ENCODE measurements at regions not wholly inside any gene's neighbourhood (a gene's known extent, or its start where the extent isn't known, plus 50 kb on each side); places are given as distances from the start of the nearest gene placed in this dataset.
A peak's percentile ranks its signal among the peaks of the same experiment; 100 is the strongest.

DNA sequence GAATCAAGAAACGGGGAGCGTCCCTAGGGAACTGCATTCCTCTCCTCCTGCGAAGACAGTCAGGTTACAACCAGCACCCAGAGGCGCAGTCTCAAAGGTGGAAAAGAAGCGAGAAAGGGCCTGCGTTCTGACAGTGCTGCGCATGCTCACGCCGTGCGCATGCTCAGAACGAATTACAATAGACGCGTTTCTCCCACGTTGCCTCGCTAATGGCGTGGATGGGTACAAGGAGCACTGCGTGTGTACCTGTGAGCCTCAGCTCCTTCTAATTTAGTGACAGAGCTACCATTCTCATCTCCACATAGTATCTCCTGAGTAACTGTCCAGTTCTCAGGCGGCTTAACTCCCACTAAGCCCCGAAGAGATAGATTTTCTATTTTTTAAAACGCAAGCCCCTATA lies 448.8 kb downstream of the TXNL1 start:
- no peak overlapping the region for H3K9ac ChIP-seq (ENCODE audit: low read length)

DNA sequence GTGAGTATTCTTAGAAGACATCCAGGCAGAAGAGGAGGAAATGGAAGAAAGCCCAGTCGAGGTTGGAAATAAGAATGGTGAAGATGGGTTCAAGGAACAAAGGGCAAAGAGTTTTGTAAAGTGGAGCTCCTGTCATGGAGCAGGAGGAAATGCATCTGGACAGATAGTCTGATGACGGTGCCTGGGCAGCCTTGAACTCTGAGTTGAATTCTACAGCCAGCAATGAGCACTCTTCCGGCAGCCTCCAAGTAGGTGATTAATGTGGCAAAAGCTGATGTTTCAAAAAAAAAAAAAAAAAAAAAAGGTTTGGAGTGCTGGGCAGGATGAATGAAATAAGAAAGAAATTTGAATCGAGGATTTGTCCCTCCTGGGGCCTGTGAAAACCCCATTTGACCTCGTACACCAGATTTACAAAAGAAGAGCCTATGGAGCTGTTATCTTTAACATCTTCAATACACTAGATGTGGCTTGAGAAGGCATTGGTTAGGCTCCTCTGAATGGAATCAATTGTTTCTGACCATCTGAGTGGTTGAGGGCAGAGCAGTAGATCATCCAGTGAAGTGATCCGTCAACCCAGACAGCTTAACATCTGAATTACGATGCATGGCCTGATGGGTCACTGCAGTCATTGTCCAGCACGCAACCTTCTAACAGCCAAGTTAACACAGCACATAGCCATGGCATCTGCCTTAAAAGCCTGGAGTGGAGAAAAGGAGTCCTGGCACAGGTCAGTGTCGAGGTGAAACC lies 449.7 kb downstream of the TXNL1 start:
- H3K4me3 ChIP-seq (ENCODE audit: low read length): no peak overlapping the region
- H3K36me3 ChIP-seq (ENCODE audit: control insufficient read depth, insufficient read depth, low read length, severe bottlenecking): no peaks in the 10 kb centered on the region
- H3K9me3 ChIP-seq (ENCODE audit: control insufficient read depth, low read length): no peaks in the 10 kb centered on the region
- H3K27me3 ChIP-seq (replicated peaks; ENCODE audit: control insufficient read depth, insufficient read depth, low read length): no peaks in the 10 kb centered on the region
- DNase-seq (ENCODE audit: low read depth): no peak
- no peak overlapping the region for H3K9ac ChIP-seq (ENCODE audit: low read length)
- no peaks in the 10 kb centered on the region for H3K4me1 ChIP-seq (ENCODE audit: control insufficient read depth, insufficient read depth, low read length)

More for the DNA sequence above, 448.8 kb downstream of the TXNL1 start:
- H3K27me3 ChIP-seq (replicated peaks; ENCODE audit: control insufficient read depth, insufficient read depth, low read length): no peaks in the 10 kb centered on the region
- no peak overlapping the region for H3K4me3 ChIP-seq (ENCODE audit: low read length)
- H3K36me3 ChIP-seq (ENCODE audit: control insufficient read depth, insufficient read depth, low read length, severe bottlenecking): no peaks in the 10 kb centered on the region
- DNase-seq (ENCODE audit: low read depth): no peak
- H3K4me1 ChIP-seq (ENCODE audit: control insufficient read depth, insufficient read depth, low read length): no peaks in the 10 kb centered on the region
- no peaks in the 10 kb centered on the region for H3K9me3 ChIP-seq (ENCODE audit: control insufficient read depth, low read length)

DNA sequence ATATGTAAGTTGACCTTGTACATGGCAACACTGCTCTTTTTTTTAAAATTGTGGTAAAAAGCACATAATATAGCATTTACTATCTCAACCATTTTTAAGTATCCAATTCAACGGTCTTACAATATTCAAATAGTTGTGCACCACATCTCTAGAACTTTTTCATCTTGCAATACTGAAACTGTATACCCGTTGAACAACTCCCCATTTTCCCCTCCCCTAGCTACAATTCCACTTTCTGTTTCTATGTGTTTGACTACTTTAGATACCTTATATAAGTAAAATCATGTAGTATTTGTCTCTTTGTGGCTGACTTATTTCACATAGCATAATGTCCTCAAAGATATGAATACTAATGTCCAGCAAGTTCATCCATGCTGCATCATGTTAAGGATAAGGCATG lies 452.1 kb downstream of the TXNL1 start:
- DNase-seq (ENCODE audit: low read depth): no peak
- Histone ChIP-seq H3K27me3 (replicated peaks; ENCODE audit: control insufficient read depth, insufficient read depth, low read length) (no peaks in the 10 kb centered on the region), H3K36me3 (ENCODE audit: control insufficient read depth, insufficient read depth, low read length, severe bottlenecking) (no peaks in the 10 kb centered on the region), H3K9ac (ENCODE audit: low read length) (no peak overlapping the region), H3K4me3 (ENCODE audit: low read length) (no peak overlapping the region), H3K4me1 (ENCODE audit: control insufficient read depth, insufficient read depth, low read length) (no peaks in the 10 kb centered on the region), H3K9me3 (ENCODE audit: control insufficient read depth, low read length) (no peaks in the 10 kb centered on the region)

DNA sequence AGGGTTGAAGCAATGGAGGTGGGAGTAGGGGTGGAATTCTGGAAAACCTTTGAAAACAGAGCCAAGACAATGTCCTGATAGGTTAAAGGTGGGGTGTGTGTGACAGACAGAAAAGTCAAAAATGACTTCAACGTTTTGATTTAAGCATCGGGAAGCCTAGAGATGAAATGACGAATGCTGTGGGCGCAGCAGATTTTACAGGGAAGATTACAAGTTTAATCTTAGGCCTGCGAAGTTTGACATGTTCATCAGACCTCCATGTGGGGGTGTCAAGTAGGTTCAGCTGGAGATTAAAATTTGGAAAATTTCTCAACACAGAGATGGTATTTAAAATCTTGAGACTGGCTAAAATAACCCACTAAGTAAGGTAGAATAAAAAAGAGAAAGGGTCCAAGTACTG lies 453.3 kb downstream of the TXNL1 start:
- Histone ChIP-seq H3K27me3 (replicated peaks; ENCODE audit: control insufficient read depth, insufficient read depth, low read length) (no peaks in the 10 kb centered on the region), H3K9ac (ENCODE audit: low read length) (no peak overlapping the region), H3K4me1 (ENCODE audit: control insufficient read depth, insufficient read depth, low read length) (no peaks in the 10 kb centered on the region), H3K9me3 (ENCODE audit: control insufficient read depth, low read length) (no peaks in the 10 kb centered on the region), H3K4me3 (ENCODE audit: low read length) (no peak overlapping the region), H3K36me3 (ENCODE audit: control insufficient read depth, insufficient read depth, low read length, severe bottlenecking) (no peaks in the 10 kb centered on the region)
- no peak for DNase-seq (ENCODE audit: low read depth)

DNA sequence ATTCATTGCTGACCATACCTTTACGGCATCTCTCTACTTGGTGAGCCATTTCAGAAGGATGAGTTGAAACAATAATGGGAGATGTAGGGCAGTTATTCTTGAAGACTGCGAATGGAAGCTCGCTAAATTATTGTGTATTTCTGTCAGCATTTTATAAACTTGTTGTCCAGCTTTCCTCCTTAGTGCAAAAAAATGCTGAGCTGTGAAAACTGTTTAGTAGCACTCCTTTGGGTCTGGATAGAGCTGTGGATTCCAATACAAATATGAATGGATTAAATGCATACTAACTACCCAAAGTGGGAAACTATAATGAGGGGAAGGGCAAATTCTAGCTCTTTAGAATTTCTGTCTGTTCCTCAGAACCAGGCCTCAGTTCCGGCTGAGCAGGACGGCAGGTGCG lies 461.6 kb downstream of the TXNL1 start:
- Histone ChIP-seq H3K4me1 (ENCODE audit: control insufficient read depth, insufficient read depth, low read length) (peaks cover 16% of the 10 kb centered on the region), H3K36me3 (ENCODE audit: control insufficient read depth, insufficient read depth, low read length, severe bottlenecking) (no peaks in the 10 kb centered on the region), H3K4me3 (ENCODE audit: low read length) (no peak overlapping the region), H3K27me3 (replicated peaks; ENCODE audit: control insufficient read depth, insufficient read depth, low read length) (no peaks in the 10 kb centered on the region), H3K9me3 (ENCODE audit: control insufficient read depth, low read length) (no peaks in the 10 kb centered on the region), H3K9ac (ENCODE audit: low read length) (no peak overlapping the region)
- DNase-seq (ENCODE audit: low read depth): no peak

DNA sequence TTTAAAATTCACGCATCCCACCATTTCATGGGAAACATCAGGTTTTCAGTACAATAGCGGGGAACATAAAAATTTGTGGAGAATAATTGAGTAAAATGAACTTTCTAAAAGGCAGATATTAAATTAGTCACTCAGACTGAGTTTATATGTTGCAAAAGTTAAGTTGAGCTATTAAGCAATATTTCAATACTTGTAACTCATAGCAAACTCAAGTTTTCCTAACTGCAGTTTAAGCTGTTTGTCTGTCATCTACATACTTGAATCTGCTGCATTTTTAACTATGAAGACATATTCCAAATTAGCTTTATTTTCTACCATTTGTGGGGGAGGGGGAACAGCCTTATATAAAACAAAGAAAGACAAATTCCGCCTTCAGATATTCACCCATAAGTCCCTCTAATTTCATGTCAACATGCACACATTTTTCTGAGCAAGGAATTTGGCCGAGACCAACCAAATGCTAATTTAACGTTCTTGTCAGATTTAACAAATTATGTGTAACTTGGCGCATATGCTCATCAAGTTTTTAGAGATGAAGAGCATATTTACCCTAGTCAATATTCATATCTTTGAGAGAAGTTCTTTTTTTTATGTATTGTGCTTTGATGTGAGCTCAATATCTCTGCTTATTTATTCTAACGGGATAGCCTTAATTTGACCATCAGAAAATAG lies 462.9 kb downstream of the TXNL1 start:
- H3K9me3 ChIP-seq (ENCODE audit: control insufficient read depth, low read length): no peaks in the 10 kb centered on the region
- H3K27me3 ChIP-seq (replicated peaks; ENCODE audit: control insufficient read depth, insufficient read depth, low read length): no peaks in the 10 kb centered on the region
- no peak overlapping the region for H3K9ac ChIP-seq (ENCODE audit: low read length)
- H3K4me1 ChIP-seq (ENCODE audit: control insufficient read depth, insufficient read depth, low read length): peaks cover 16% of the 10 kb centered on the region
- H3K4me3 ChIP-seq (ENCODE audit: low read length): peak overlapping the region; percentile 6
- peak; percentile 44 for DNase-seq (ENCODE audit: low read depth)
- no peaks in the 10 kb centered on the region for H3K36me3 ChIP-seq (ENCODE audit: control insufficient read depth, insufficient read depth, low read length, severe bottlenecking)

DNA sequence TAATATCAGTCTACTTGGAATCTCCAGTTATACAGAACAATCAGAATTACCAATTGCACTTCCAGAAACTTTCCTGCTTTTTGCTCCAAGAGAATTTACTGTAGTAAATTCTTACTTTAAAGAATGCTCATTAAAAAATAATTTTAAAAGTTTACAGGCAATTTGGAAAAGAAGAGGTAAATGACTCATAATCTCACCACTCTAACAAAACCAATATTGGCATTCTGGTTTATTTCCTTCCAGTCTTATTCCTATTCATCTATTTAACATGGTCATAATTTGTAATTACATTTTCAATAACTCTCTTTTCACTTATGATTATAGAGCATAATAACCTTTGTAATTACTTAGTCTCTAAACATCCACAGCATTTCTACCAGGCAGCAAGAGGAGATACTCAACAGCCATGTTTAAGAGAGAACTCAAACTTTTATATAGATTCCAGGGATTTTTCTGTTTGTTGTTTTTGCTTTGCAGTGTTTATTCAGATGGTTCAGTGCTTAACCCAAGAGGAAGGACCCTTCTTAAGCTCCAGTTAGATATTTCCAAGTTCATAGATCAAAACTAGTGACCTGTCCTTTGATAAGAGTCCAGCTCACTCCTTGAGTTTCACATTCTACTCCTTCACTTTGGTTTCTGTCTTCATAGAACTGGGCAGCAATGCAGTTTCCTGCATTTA lies 464.7 kb downstream of the TXNL1 start:
- peak; percentile 14 for DNase-seq (ENCODE audit: low read depth)
- Histone ChIP-seq H3K36me3 (ENCODE audit: control insufficient read depth, insufficient read depth, low read length, severe bottlenecking) (no peaks in the 10 kb centered on the region), H3K9ac (ENCODE audit: low read length) (no peak overlapping the region), H3K4me3 (ENCODE audit: low read length) (no peak overlapping the region), H3K9me3 (ENCODE audit: control insufficient read depth, low read length) (no peaks in the 10 kb centered on the region), H3K27me3 (replicated peaks; ENCODE audit: control insufficient read depth, insufficient read depth, low read length) (no peaks in the 10 kb centered on the region), H3K4me1 (ENCODE audit: control insufficient read depth, insufficient read depth, low read length) (peaks cover 20% of the 10 kb centered on the region)

DNA sequence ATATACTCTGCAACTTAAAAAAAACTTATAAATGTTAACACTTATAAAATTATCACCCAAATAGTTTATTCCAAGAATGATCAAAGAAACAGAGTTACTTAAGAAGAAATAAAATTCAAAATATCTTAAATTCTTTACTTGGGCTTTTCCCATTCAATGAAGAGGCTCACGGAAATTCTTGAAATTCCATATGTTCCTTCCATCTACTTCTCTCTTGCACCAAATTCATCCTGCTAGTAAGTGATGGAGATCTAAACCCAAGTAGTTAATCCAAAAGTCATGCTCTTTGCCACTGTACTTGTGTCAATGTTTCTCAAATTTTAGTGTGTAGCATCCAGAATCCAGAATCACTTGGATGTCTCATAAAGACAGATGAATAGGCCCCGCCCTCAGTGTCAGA lies 465.9 kb downstream of the TXNL1 start:
- Histone ChIP-seq H3K9ac (ENCODE audit: low read length) (no peak overlapping the region), H3K36me3 (ENCODE audit: control insufficient read depth, insufficient read depth, low read length, severe bottlenecking) (no peaks in the 10 kb centered on the region), H3K27me3 (replicated peaks; ENCODE audit: control insufficient read depth, insufficient read depth, low read length) (no peaks in the 10 kb centered on the region), H3K4me1 (ENCODE audit: control insufficient read depth, insufficient read depth, low read length) (peaks cover 31% of the 10 kb centered on the region), H3K4me3 (ENCODE audit: low read length) (no peak overlapping the region), H3K9me3 (ENCODE audit: control insufficient read depth, low read length) (no peaks in the 10 kb centered on the region)
- DNase-seq (ENCODE audit: low read depth): no peak

DNA sequence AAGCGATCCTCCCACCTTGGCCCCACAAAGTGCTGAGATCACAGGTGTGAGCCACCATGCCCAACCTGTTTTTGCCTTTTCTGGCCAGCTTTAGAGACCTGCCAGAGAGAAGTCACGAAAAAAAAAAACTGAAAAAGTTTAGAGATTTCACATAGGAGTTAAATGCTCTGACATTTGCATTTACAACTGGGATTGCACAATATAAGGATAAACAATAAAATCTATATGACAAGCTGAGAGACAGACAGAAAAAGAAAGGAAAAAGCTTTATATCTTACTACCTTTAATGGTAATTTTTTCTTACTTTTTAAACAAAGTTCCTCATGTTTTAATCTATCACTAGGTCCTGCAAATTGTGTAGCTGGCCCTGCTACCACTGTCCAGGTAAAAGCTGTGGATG lies 466.5 kb downstream of the TXNL1 start:
- no peaks in the 10 kb centered on the region for H3K27me3 ChIP-seq (replicated peaks; ENCODE audit: control insufficient read depth, insufficient read depth, low read length)
- H3K4me3 ChIP-seq (ENCODE audit: low read length): no peak overlapping the region
- no peaks in the 10 kb centered on the region for H3K9me3 ChIP-seq (ENCODE audit: control insufficient read depth, low read length)
- DNase-seq (ENCODE audit: low read depth): no peak
- H3K36me3 ChIP-seq (ENCODE audit: control insufficient read depth, insufficient read depth, low read length, severe bottlenecking): no peaks in the 10 kb centered on the region
- peaks cover 38% of the 10 kb centered on the region for H3K4me1 ChIP-seq (ENCODE audit: control insufficient read depth, insufficient read depth, low read length)
- no peak overlapping the region for H3K9ac ChIP-seq (ENCODE audit: low read length)

DNA sequence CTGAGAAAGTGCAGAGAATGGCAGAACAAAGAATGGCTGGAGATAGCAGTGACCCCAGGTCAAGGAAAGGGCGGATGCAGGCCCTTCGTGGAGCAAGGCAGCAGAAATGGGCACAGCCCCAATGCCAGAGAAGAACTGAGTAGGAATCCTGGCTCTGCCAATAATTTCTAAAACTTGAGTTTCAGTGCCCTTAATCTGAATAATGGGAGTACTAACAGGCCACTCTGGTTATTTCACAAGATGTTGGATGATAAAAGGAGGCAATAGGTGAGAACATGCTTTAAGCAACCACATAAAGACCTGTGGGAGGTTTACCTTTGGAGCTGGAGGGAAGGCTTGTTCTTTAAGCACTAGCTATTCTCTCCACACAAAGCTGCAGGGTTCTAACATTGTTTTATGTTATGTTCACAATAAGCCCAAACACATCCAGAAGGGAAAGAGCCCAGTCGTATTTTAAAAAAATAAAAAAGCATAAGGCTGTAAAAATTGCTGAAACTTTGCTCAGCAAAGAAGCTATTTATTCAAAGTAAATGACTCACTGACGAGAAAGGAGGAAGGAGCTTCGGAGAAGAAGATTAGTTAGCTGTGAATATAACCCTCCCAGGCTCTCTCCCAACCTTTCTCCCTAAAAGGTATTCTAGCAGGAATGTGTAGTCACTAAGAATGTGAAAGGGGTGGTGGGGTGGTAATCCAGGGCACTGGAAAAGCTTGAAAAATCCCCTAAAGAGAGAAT lies 470.2 kb downstream of the TXNL1 start:
- H3K4me3 ChIP-seq (ENCODE audit: low read length): peak overlapping the region; percentile 70
- H3K27me3 ChIP-seq (replicated peaks; ENCODE audit: control insufficient read depth, insufficient read depth, low read length): no peaks in the 10 kb centered on the region
- H3K9ac ChIP-seq (ENCODE audit: low read length): peak overlapping the region; percentile 75
- peak; percentile 61 for DNase-seq (ENCODE audit: low read depth)
- peaks cover 30% of the 10 kb centered on the region for H3K4me1 ChIP-seq (ENCODE audit: control insufficient read depth, insufficient read depth, low read length)
- no peaks in the 10 kb centered on the region for H3K9me3 ChIP-seq (ENCODE audit: control insufficient read depth, low read length)
- H3K36me3 ChIP-seq (ENCODE audit: control insufficient read depth, insufficient read depth, low read length, severe bottlenecking): no peaks in the 10 kb centered on the region

DNA sequence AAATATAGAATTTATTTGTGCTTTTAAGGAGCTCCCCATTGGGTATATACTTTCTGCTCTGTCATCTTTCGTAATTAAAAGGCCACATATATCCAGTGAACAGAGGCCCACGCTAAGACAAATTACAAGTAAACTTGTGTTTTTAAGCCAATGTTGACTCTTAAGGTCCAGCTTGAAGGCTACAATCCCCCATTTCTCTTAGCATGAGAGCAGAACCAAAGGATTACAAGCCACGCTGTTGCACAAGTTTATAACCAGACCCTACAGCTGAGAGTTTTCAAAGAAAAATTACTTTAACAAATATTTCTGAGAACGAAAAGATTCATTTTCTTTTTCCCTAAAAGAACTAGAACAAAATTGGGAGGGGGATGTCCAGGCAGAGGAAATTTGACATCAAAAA lies 471.0 kb downstream of the TXNL1 start:
- no peak for DNase-seq (ENCODE audit: low read depth)
- H3K9ac ChIP-seq (ENCODE audit: low read length): peak overlapping the region; percentile 75
- H3K9me3 ChIP-seq (ENCODE audit: control insufficient read depth, low read length): no peaks in the 10 kb centered on the region
- H3K4me3 ChIP-seq (ENCODE audit: low read length): peak overlapping the region; percentile 70
- no peaks in the 10 kb centered on the region for H3K27me3 ChIP-seq (replicated peaks; ENCODE audit: control insufficient read depth, insufficient read depth, low read length)
- no peaks in the 10 kb centered on the region for H3K36me3 ChIP-seq (ENCODE audit: control insufficient read depth, insufficient read depth, low read length, severe bottlenecking)
- H3K4me1 ChIP-seq (ENCODE audit: control insufficient read depth, insufficient read depth, low read length): peaks cover 39% of the 10 kb centered on the region

Data from adipocyte (in vitro differentiated cells).